ENCODE measurements at regions not wholly inside any gene's neighbourhood (a gene's known extent, or its start where the extent isn't known, plus 50 kb on each side); places are given as distances from the start of the nearest gene placed in this dataset.

DNA sequence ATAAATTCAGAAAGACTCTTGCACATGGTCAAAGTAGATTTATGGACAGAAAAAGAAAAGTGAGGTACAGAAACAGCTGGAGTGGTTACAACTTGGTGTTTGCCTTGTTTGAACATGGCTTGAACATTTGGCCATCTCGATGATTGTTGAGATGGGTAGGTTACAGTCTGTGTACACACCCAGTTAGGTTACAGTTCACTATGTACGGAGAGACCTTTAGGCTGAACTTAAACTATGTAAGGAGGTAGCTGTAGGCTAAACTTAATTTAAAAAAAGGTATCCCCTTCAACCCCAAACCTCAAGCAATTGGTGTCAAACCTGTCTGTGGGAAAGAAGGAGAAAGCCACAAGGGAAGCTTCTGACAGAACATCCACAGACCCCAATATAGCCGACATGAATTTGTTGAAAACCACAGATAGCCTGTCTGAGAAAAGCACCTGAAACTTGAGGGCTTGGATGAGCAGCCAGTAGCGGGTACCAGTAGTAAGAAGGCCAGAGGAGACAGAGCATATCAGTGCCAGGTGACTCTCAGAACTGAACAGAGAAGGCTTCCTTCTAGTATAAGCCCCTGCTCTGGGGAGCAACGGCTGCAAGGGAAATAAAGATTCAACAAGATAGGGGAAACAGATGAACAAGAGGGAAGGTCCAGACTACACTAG lies 247.9 kb upstream of the GALNTL6 start:
- TF ChIP-seq SMC3 (conservative IDR thresholded peaks at IDR 0.05; ENCODE audit: poor library complexity): no peak
- no peak for TF ChIP-seq MXI1 (conservative IDR thresholded peaks at IDR 0.05; ENCODE audit: poor library complexity, severe bottlenecking)
- TF ChIP-seq CTCF (IDR thresholded peaks at IDR 0.05; ENCODE audit: poor library complexity, severe bottlenecking): no peak
- no peak for TF ChIP-seq RAD21 (conservative IDR thresholded peaks at IDR 0.05)
- TF ChIP-seq EZH2 (IDR thresholded peaks at IDR 0.05; ENCODE audit: borderline replicate concordance, insufficient read depth, low read length, poor library complexity, severe bottlenecking): no peak
- TF ChIP-seq POLR2AphosphoS5 (IDR thresholded peaks at IDR 0.05): no peak
- TF ChIP-seq REST (IDR thresholded peaks at IDR 0.05; ENCODE audit: borderline replicate concordance): no peak
- TF ChIP-seq TAF1 (IDR thresholded peaks at IDR 0.05; ENCODE audit: low read depth): no peak
- no peak overlapping the region for H3K27ac ChIP-seq (ENCODE audit: low read length)
- H3K9me3 ChIP-seq (ENCODE audit: low read length): no peaks in the 10 kb centered on the region
- H3K36me3 ChIP-seq (ENCODE audit: insufficient read depth, low read length): no peaks in the 10 kb centered on the region
- no peak overlapping the region for H3K4me2 ChIP-seq (ENCODE audit: low read length)
- no peaks in the 10 kb centered on the region for H3F3A ChIP-seq (ENCODE audit: insufficient read depth, low read length, poor library complexity, severe bottlenecking)
- H3K27me3 ChIP-seq (ENCODE audit: insufficient read depth, low read depth, low read length): no peaks in the 10 kb centered on the region
- H3K9ac ChIP-seq (ENCODE audit: low read length): no peak overlapping the region
- H3K9me2 ChIP-seq (ENCODE audit: insufficient read depth, low read length): no peaks in the 10 kb centered on the region
- no peaks in the 10 kb centered on the region for H3K79me2 ChIP-seq (replicated peaks; ENCODE audit: insufficient read depth, low read length)
- no peaks in the 10 kb centered on the region for H4K20me1 ChIP-seq (ENCODE audit: insufficient read depth)
- H2AFZ ChIP-seq (ENCODE audit: low read depth, low read length): no peak overlapping the region
- H3K4me3 ChIP-seq (ENCODE audit: low read length): no peak overlapping the region

DNA sequence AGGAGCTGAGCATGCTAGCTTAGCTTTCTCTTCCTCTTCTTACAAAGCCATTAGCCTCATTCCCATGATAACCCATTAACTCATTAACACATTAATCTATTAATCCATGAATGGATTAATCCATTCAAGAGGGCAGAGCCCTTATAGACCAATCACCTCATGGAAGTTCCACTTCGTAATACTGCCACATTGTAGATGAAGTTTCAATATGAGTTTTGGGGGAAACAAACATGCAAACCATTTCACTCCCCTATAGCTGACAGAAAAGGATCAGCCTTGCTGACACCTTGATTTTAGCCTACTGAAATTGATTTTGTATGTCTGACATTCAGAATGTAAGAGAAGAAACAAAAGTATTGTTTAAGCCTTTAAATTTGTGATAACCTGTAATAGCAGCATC lies 251.8 kb upstream of the GALNTL6 start:
- Histone ChIP-seq H3F3A (ENCODE audit: insufficient read depth, low read length, poor library complexity, severe bottlenecking) (no peaks in the 10 kb centered on the region), H3K4me2 (ENCODE audit: low read length) (no peak overlapping the region), H3K36me3 (ENCODE audit: insufficient read depth, low read length) (no peaks in the 10 kb centered on the region), H4K20me1 (ENCODE audit: insufficient read depth) (no peaks in the 10 kb centered on the region), H3K9me3 (ENCODE audit: low read length) (no peaks in the 10 kb centered on the region), H2AFZ (ENCODE audit: low read depth, low read length) (no peak overlapping the region), H3K4me3 (ENCODE audit: low read length) (no peak overlapping the region), H3K27ac (ENCODE audit: low read length) (no peak overlapping the region), H3K27me3 (ENCODE audit: insufficient read depth, low read depth, low read length) (no peaks in the 10 kb centered on the region), H3K9ac (ENCODE audit: low read length) (no peak overlapping the region), H3K9me2 (ENCODE audit: insufficient read depth, low read length) (no peaks in the 10 kb centered on the region), H3K79me2 (replicated peaks; ENCODE audit: insufficient read depth, low read length) (no peaks in the 10 kb centered on the region)
- TF ChIP-seq SMC3 (conservative IDR thresholded peaks at IDR 0.05; ENCODE audit: poor library complexity): no peak
- TF ChIP-seq POLR2AphosphoS5 (IDR thresholded peaks at IDR 0.05): no peak
- no peak for TF ChIP-seq TAF1 (IDR thresholded peaks at IDR 0.05; ENCODE audit: low read depth)
- no peak for TF ChIP-seq MXI1 (conservative IDR thresholded peaks at IDR 0.05; ENCODE audit: poor library complexity, severe bottlenecking)
- no peak for TF ChIP-seq RAD21 (conservative IDR thresholded peaks at IDR 0.05)
- TF ChIP-seq REST (IDR thresholded peaks at IDR 0.05; ENCODE audit: borderline replicate concordance): no peak
- TF ChIP-seq EP300 (conservative IDR thresholded peaks at IDR 0.05; ENCODE audit: poor library complexity, severe bottlenecking): no peak
- no peak for TF ChIP-seq CTCF (IDR thresholded peaks at IDR 0.05; ENCODE audit: poor library complexity, severe bottlenecking)
- no peak for TF ChIP-seq EZH2 (IDR thresholded peaks at IDR 0.05; ENCODE audit: borderline replicate concordance, insufficient read depth, low read length, poor library complexity, severe bottlenecking)
